ENCODE measurements at regions not wholly inside any gene's neighbourhood (a gene's known extent, or its start where the extent isn't known, plus 50 kb on each side); places are given as distances from the start of the nearest gene placed in this dataset.

DNA sequence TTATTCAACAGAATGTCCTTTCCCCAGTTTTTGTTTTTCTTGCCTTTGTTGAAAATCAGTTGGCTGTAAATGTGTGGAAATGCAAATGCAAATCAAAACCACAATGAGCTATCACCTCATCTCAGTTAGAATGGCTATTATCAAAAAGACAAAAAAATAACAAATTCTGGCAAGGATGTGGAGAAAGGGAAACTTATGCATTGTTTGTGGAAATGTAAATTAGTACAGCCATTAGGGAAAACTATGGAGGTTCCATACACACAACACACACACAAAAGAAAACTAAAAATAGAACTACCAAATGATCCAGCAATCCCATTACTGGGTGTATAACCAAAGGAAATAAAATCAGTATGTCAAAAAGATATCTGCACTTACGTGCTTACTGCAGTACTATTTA lies 518.8 kb upstream of the ATXN7L3B start:
- TF ChIP-seq, protein P1, sequence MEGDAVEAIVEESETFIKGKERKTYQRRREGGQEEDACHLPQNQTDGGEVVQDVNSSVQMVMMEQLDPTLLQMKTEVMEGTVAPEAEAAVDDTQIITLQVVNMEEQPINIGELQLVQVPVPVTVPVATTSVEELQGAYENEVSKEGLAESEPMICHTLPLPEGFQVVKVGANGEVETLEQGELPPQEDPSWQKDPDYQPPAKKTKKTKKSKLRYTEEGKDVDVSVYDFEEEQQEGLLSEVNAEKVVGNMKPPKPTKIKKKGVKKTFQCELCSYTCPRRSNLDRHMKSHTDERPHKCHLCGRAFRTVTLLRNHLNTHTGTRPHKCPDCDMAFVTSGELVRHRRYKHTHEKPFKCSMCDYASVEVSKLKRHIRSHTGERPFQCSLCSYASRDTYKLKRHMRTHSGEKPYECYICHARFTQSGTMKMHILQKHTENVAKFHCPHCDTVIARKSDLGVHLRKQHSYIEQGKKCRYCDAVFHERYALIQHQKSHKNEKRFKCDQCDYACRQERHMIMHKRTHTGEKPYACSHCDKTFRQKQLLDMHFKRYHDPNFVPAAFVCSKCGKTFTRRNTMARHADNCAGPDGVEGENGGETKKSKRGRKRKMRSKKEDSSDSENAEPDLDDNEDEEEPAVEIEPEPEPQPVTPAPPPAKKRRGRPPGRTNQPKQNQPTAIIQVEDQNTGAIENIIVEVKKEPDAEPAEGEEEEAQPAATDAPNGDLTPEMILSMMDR (IDR thresholded peaks at IDR 0.05) = no peak
- TF ChIP-seq POLR2A (IDR thresholded peaks at IDR 0.05) (no peak), EP300 (IDR thresholded peaks at IDR 0.05) (no peak)

All from tibial nerve (tissue), 4 donors.